PFSK-1 (cell line): ENCODE measurements at regions not wholly inside any gene's neighbourhood (a gene's known extent, or its start where the extent isn't known, plus 50 kb on each side); places are given as distances from the start of the nearest gene placed in this dataset.

ENCODE experiments used
- FOXP2 ChIP-seq: optimal IDR thresholded peaks from 2 replicates; pipeline ENCODE3; 2011; ENCODE audit warnings: borderline replicate concordance, control low read depth, inconsistent platforms; ENCODE audit not compliant: insufficient read depth; ENCODE audit errors: extremely low read length, extremely low read depth
- POLR2AphosphoS5 ChIP-seq: IDR thresholded peaks from 2 replicates; pipeline ENCODE4 v1.6.1; 2012; ENCODE audit warnings: low read depth, mild to moderate bottlenecking, control low read depth, low read length, moderate library complexity
- SIN3A ChIP-seq: IDR thresholded peaks from 2 replicates; pipeline ENCODE4 v1.6.1; 2012; ENCODE audit warnings: mild to moderate bottlenecking, low read length, moderate library complexity, borderline replicate concordance; ENCODE audit not compliant: insufficient read depth
- TAF1 ChIP-seq: IDR thresholded peaks from 2 replicates; pipeline ENCODE4 v1.6.1; 2012; ENCODE audit warnings: low read length, control low read depth, borderline replicate concordance; ENCODE audit not compliant: insufficient read depth
- TF ChIP-seq, protein P1 (sequence below), 2 experiments: IDR thresholded peaks; 2 replicates each; pipeline versions ENCODE4 v1.6.1 to v1.8.0; 2011 to 2012; ENCODE audit warnings: low read depth in 2 of 2, low read length in 2 of 2, control low read depth in 1 of 2, inconsistent platforms in 1 of 2, mild to moderate bottlenecking in 1 of 2, moderate library complexity in 1 of 2; ENCODE audit not compliant: insufficient read depth in 1 of 2

- TF ChIP-seq POLR2AphosphoS5, result no peak
- TF ChIP-seq TAF1, result no peak
- TF ChIP-seq SIN3A, result no peak
- TF ChIP-seq, protein P1, sequence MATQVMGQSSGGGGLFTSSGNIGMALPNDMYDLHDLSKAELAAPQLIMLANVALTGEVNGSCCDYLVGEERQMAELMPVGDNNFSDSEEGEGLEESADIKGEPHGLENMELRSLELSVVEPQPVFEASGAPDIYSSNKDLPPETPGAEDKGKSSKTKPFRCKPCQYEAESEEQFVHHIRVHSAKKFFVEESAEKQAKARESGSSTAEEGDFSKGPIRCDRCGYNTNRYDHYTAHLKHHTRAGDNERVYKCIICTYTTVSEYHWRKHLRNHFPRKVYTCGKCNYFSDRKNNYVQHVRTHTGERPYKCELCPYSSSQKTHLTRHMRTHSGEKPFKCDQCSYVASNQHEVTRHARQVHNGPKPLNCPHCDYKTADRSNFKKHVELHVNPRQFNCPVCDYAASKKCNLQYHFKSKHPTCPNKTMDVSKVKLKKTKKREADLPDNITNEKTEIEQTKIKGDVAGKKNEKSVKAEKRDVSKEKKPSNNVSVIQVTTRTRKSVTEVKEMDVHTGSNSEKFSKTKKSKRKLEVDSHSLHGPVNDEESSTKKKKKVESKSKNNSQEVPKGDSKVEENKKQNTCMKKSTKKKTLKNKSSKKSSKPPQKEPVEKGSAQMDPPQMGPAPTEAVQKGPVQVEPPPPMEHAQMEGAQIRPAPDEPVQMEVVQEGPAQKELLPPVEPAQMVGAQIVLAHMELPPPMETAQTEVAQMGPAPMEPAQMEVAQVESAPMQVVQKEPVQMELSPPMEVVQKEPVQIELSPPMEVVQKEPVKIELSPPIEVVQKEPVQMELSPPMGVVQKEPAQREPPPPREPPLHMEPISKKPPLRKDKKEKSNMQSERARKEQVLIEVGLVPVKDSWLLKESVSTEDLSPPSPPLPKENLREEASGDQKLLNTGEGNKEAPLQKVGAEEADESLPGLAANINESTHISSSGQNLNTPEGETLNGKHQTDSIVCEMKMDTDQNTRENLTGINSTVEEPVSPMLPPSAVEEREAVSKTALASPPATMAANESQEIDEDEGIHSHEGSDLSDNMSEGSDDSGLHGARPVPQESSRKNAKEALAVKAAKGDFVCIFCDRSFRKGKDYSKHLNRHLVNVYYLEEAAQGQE (IDR thresholded peaks at IDR 0.05; ENCODE audit: insufficient read depth in 1 of 2, low read depth in 2 of 2, low read length in 2 of 2), result no peak
- TF ChIP-seq FOXP2, result no peak
Measured at GRCh38 chr6:111992851-111993250, 61.1 kb upstream of the CCN6 start.

DNA sequence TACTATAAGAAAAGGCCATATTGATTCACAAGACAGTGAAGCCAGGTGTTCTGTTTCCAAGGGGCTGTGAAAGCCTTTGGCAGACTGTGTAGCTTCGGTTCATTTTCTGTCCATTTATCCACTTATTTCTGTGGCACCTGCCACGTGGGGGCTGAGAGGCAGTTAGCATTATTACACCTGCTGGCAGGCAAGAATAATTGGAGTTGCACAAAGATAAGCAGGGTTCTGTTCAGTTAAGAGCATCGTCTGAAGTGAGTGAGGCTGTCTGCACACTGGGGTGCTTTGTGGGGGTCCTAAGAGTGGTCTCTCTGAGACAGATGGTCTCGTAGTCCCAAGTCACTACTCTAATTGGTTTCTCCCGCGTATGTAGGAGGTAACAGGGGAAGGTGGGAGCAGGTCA, 60.6 kb upstream of the CCN6 start:
- no peak for TF ChIP-seq POLR2AphosphoS5
- no peak for TF ChIP-seq TAF1
- TF ChIP-seq SIN3A, result no peak
- TF ChIP-seq, protein P1 (IDR thresholded peaks at IDR 0.05; ENCODE audit: insufficient read depth in 1 of 2, low read depth in 2 of 2, low read length in 2 of 2), result no peak
- no peak for TF ChIP-seq FOXP2

DNA sequence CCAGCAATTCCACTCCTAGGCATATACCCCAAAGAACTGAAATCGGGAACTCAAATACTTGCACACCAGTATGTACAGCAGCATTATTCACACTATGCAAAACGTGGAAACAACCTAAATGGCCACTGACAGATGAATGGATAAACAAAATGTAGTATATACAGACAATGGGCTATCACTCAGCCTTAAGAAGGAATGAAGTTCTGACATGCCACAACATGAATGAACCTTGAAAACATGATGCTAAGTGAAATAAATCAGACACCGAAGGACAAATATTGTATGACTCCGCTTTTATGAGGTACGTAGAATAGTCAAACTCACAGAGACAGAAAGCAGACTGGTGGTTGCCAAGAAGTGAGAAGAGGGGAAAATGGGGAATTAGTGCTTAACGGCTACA, 59.1 kb upstream of the CCN6 start:
- TF ChIP-seq SIN3A (no peak), TAF1 (no peak), FOXP2 (no peak)

DNA sequence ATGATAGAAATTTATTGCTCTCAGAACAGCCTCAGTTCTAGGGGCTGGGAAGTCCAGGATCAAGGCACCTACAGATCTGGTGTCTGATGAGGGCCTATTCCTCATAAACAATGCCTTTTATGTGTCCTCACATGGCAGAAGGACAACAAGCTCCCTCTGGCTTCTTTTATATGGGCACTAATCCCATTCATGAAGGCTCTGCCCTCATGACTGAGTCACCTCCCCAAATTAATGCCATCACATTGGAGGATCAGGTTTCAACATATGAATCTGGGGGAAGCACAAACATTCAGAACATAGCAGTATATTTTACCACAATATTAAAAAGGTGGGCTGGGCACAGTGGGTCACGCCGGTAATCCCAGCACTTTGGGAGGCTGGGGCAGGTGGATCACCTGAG, 58.5 kb upstream of the CCN6 start:
- no peak for TF ChIP-seq SIN3A
- TF ChIP-seq, protein P1 (IDR thresholded peaks at IDR 0.05; ENCODE audit: insufficient read depth in 1 of 2, low read depth in 2 of 2, low read length in 2 of 2), result no peak
- TF ChIP-seq TAF1, result no peak
- no peak for TF ChIP-seq POLR2AphosphoS5
- no peak for TF ChIP-seq FOXP2

DNA sequence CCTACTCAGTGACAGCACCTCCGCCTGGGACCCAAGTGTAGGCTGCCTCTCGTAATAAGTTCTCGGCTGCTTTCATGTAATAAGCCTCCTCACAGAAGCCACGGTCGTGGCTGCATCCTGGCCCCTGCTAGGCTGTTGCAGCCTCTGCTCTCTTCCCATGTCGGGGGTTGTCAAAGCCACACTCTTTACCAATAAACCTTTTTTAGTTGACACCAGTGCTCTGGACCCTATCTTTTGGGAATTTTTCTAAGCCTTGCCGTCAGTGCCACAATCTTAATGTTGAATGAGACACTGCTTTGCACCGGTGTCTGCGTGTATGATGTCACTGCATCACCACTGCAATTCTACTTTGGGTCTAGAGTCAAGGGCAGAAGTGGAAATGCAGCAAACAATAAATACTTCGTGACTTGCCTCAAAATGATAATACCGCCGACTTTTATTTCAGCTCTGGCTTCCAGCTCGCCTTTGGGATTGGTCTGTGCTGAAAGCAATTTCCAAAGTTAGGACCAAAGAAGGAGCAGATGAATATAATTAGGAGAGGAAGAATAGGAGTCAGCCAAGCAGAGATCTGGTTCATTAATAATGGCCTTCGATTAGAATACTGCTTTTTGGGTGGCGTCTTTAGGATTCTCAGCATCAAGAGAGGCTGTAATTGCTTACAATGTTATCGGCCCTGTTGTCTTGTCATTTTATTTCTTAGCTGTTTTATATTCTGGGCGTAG, 57.6 kb upstream of the CCN6 start:
- TF ChIP-seq, protein P1 (IDR thresholded peaks at IDR 0.05; ENCODE audit: insufficient read depth in 1 of 2, low read depth in 2 of 2, low read length in 2 of 2), result no peak
- TF ChIP-seq TAF1, result no peak
